K562 (cell line): ENCODE measurements at regions not wholly inside any gene's neighbourhood (a gene's known extent, or its start where the extent isn't known, plus 50 kb on each side); places are given as distances from the start of the nearest gene placed in this dataset.

Experiments
- ATAC-seq: fragments of 200-7000 bp; cut with Tn5 transposase; 3 replicates; pipeline ENCODE4 v1.9.1; 2020; ENCODE audit warnings: moderate library complexity
- BruUV-seq: library from RNA; stranded (reverse); fragments of 400-500 nt; replicated peaks from 2 replicates; lab custom pipeline; 2021; lab: Mats Ljungman, UMichigan
- CTCF ChIA-PET: fragments of 300-600 bp; formaldehyde crosslinking; extraction: SDS; loops from one replicate; lab custom pipeline; 2021; ENCODE audit warnings: low intra/inter-chr PET ratio; lab: Yijun Ruan, JAX
- POLR2A ChIA-PET: fragments of 300-600, 350-650 bp; sonication (Branson Sonifier 250); formaldehyde crosslinking; extraction: SDS; loops from one replicate; lab custom pipeline; 2021; ENCODE audit warnings: antibody characterized with exemption, inconsistent platforms; lab: Yijun Ruan, JAX
- DNase-seq, 4 experiments: peaks; one replicate each; pipeline versions ENCODE4 v3.0.0 to v3.0.0-alpha.2; 2011 to 2018; ENCODE audit warnings: low spot score in 3 of 4, mixed read lengths in 3 of 4; ENCODE audit errors: extremely low read depth in 1 of 4
- FAIRE-seq: peaks from 2 replicates; lab custom pipeline; 2011; peaks lifted over from hg19 to GRCh38; lab: Jason Lieb, UNC
- H2AFZ ChIP-seq: 2 replicates; pipeline ENCODE4 v1.6.0; 2011; ENCODE audit warnings: low read depth, low read length, control low read depth, inconsistent platforms
- H3K27ac ChIP-seq: fragments of 200-600 bp; 3 replicates; pipeline ENCODE4 v1.8.0; 2011; ENCODE audit warnings: low read depth, mild to moderate bottlenecking, control low read depth, inconsistent platforms, low read length, moderate library complexity, mixed read lengths; ENCODE audit errors: extremely low read depth
- H3K27me3 ChIP-seq, 2 experiments: fragments of 300-600 bp in 1 of 2; 2 replicates in 1 of 2; 3 replicates in 1 of 2; pipeline versions ENCODE4 v1.6.0 to v1.8.0; 2011; ENCODE audit warnings: inconsistent platforms in 2 of 2, low read length in 2 of 2, mild to moderate bottlenecking in 1 of 2, mixed read lengths in 1 of 2, moderate library complexity in 1 of 2; ENCODE audit not compliant: control insufficient read depth in 2 of 2, insufficient read depth in 2 of 2
- H3K36me3 ChIP-seq: fragments of 300-600 bp; 3 replicates; pipeline ENCODE4 v1.8.0; 2011; ENCODE audit warnings: mild to moderate bottlenecking, low read length, inconsistent platforms; ENCODE audit not compliant: control insufficient read depth, insufficient read depth
- H3K4me1 ChIP-seq, 2 experiments: fragments of 200-600 bp in 1 of 2; replicated peaks in 1 of 2; 2 replicates in 1 of 2; 3 replicates in 1 of 2; pipeline versions ENCODE4 v1.5.1 to v1.8.0; 2011; ENCODE audit warnings: inconsistent platforms in 2 of 2, low read length in 2 of 2, mild to moderate bottlenecking in 1 of 2, mixed read lengths in 1 of 2, moderate library complexity in 1 of 2; ENCODE audit not compliant: control insufficient read depth in 2 of 2, insufficient read depth in 2 of 2
- H3K4me2 ChIP-seq: 2 replicates; pipeline ENCODE4 v1.6.1; 2011; ENCODE audit warnings: low read length, control low read depth, inconsistent platforms, mixed read lengths; ENCODE audit not compliant: insufficient read depth
- H3K4me3 ChIP-seq: fragments of 200-600 bp; sonication (generic), shearing (Covaris generic); 2 replicates; pipeline ENCODE4 v1.5.1; 2016; ENCODE audit warnings: control low read depth, inconsistent platforms
- H3K79me2 ChIP-seq: fragments of 200-600 bp; 3 replicates; pipeline ENCODE4 v1.8.0; 2011; ENCODE audit warnings: low read length, inconsistent platforms; ENCODE audit not compliant: control insufficient read depth, insufficient read depth
- H3K9ac ChIP-seq, 2 experiments: 2 replicates each; pipeline versions ENCODE4 v1.6.0 to v1.6.1; 2011; ENCODE audit warnings: low read depth in 2 of 2, low read length in 2 of 2, control low read depth in 1 of 2, inconsistent platforms in 1 of 2, mild to moderate bottlenecking in 1 of 2, mixed read lengths in 1 of 2; ENCODE audit not compliant: insufficient read depth in 1 of 2
- H3K9me1 ChIP-seq: one replicate; pipeline ENCODE4 v1.6.0; 2011; ENCODE audit warnings: inconsistent platforms, mild to moderate bottlenecking, low read length, moderate library complexity; ENCODE audit not compliant: control insufficient read depth, insufficient read depth
- H3K9me3 ChIP-seq: replicated peaks from 2 replicates; pipeline ENCODE4 v1.5.1; 2011; ENCODE audit warnings: low read depth, low read length, inconsistent platforms; ENCODE audit not compliant: control insufficient read depth, insufficient read depth
- H4K20me1 ChIP-seq: replicated peaks from 2 replicates; pipeline ENCODE4 v1.6.1; 2011; ENCODE audit warnings: low read length, inconsistent platforms, mixed read lengths; ENCODE audit not compliant: control insufficient read depth, insufficient read depth
- CEBPB ChIP-seq: fragments of 450-650 bp; IDR thresholded peaks from 2 replicates; pipeline ENCODE4 v1.6.1; 2016; ENCODE audit warnings: missing genetic modification characterization, missing compliant biosample characterization
- CHCHD3 ChIP-seq: fragments of 250-450 bp; sonication (Bioruptor Pico); IDR thresholded peaks from 2 replicates; pipeline ENCODE4 v2.1.2; 2022; ENCODE audit warnings: mild to moderate bottlenecking
- CSDE1 ChIP-seq, 2 experiments: fragments of 450-650 bp; IDR thresholded peaks; 2 replicates each; pipeline ENCODE4 v1.6.1; 2016; ENCODE audit warnings: mild to moderate bottlenecking in 1 of 2
- FOXK2 ChIP-seq, 2 experiments: fragments of 450-650 bp; IDR thresholded peaks in 1 of 2; conservative IDR thresholded peaks in 1 of 2; 2 replicates each; pipeline ENCODE4 v1.6.1; 2016; ENCODE audit warnings: low read depth in 2 of 2, mild to moderate bottlenecking in 1 of 2
- GTF2B ChIP-seq: IDR thresholded peaks from 2 replicates; pipeline ENCODE4 v1.6.1; 2011; ENCODE audit not compliant: insufficient read length; ENCODE audit errors: extremely low read depth
- JUND ChIP-seq, 2 experiments: IDR thresholded peaks; 2 replicates in 1 of 2; 3 replicates in 1 of 2; pipeline ENCODE4 v1.6.1; 2011; ENCODE audit warnings: borderline replicate concordance in 2 of 2, low read depth in 2 of 2, low read length in 2 of 2, improper control_type of control experiment in 1 of 2, missing biosample characterization in 1 of 2, missing genetic modification characterization in 1 of 2, missing genetic modification reagents in 1 of 2
- MNT ChIP-seq, 2 experiments: fragments of 450-650 bp; conservative IDR thresholded peaks; 2 replicates each; pipeline ENCODE4 v1.6.1; 2017; ENCODE audit warnings: mild to moderate bottlenecking in 2 of 2, moderate library complexity in 2 of 2
- MXI1 ChIP-seq: IDR thresholded peaks from 2 replicates; pipeline ENCODE4 v1.6.1; 2011; ENCODE audit warnings: low read depth, mild to moderate bottlenecking, improper control_type of control experiment, low read length
- NFXL1 ChIP-seq: fragments of 450-650 bp; formaldehyde crosslinking; IDR thresholded peaks from 2 replicates; pipeline ENCODE4 v1.4.0; 2021; ENCODE audit warnings: mild to moderate bottlenecking
- NR4A1 ChIP-seq, 2 experiments: fragments of 250-450 bp in 1 of 2; fragments of 450-650 bp in 1 of 2; sonication (Bioruptor Pico) in 1 of 2; IDR thresholded peaks; 2 replicates each; pipeline versions ENCODE4 v1.4.0 to v1.6.1; 2016 to 2020; ENCODE audit warnings: mild to moderate bottlenecking in 2 of 2, missing compliant biosample characterization in 1 of 2, missing genetic modification characterization in 1 of 2, moderate library complexity in 1 of 2
- POLR3A ChIP-seq: IDR thresholded peaks from 2 replicates; pipeline ENCODE4 v1.6.1; 2011; ENCODE audit warnings: borderline replicate concordance, mild to moderate bottlenecking, moderate library complexity; ENCODE audit not compliant: insufficient read length, insufficient read depth; ENCODE audit errors: extremely low read depth
- SIN3A ChIP-seq, 2 experiments: fragments of 150-350 bp in 1 of 2; IDR thresholded peaks; 2 replicates each; pipeline ENCODE4 v1.6.1; 2011 to 2016; ENCODE audit warnings: borderline replicate concordance in 2 of 2, low read depth in 2 of 2, low read length in 2 of 2, mild to moderate bottlenecking in 2 of 2, moderate library complexity in 2 of 2; ENCODE audit not compliant: control insufficient read depth in 1 of 2
- SIRT6 ChIP-seq: IDR thresholded peaks from one replicate; pipeline ENCODE4 v1.6.1; 2012; ENCODE audit warnings: low read depth, mild to moderate bottlenecking, control low read depth, inconsistent platforms, low read length, moderate library complexity
- SMAD4 ChIP-seq: fragments of 250-450 bp; sonication (Bioruptor Pico); conservative IDR thresholded peaks from 2 replicates; pipeline ENCODE4 v1.8.0; 2021; ENCODE audit warnings: inconsistent platforms, mild to moderate bottlenecking, moderate library complexity
- SOX6 ChIP-seq: fragments of 450-650 bp; IDR thresholded peaks from 2 replicates; pipeline ENCODE4 v1.6.1; 2014; ENCODE audit warnings: mild to moderate bottlenecking
- ZNF133 ChIP-seq: fragments of 250-450 bp; sonication (Bioruptor Pico); IDR thresholded peaks from 2 replicates; pipeline ENCODE4 v1.4.0; 2020; ENCODE audit warnings: mild to moderate bottlenecking
- ZNF778 ChIP-seq: fragments of 450-650 bp; formaldehyde crosslinking; IDR thresholded peaks from 2 replicates; pipeline ENCODE4 v1.4.0; 2020; ENCODE audit warnings: mild to moderate bottlenecking, moderate library complexity
- WGBS: fragments of 100-300 bp; shearing (Covaris generic); methylation state at CpG from one replicate; pipeline ENCODE4 v1.1.6; 2016; ENCODE audit warnings: low coverage, mixed read lengths; ENCODE audit not compliant: insufficient coverage; ENCODE audit errors: missing lambda C conversion rate; 5-methylcytosine and 5-hydroxymethylcytosine counted together
- in situ Hi-C: fragments of 300-500 bp; cut with MboI; formaldehyde crosslinking; loops from 4 replicates; pipeline ENCODE4 v1.15.0; 2018; ENCODE audit warnings: inconsistent platforms, mixed read lengths
- intact Hi-C: fragments of 100-400 bp; cut with micrococcal nuclease; formaldehyde crosslinking; loops from 2 replicates; pipeline ENCODE4 v1.14.2; 2022
- TF ChIP-seq, protein P1 (sequence below), 2 experiments: IDR thresholded peaks in 1 of 2; conservative IDR thresholded peaks in 1 of 2; 2 replicates each; pipeline ENCODE4 v1.6.1; 2016; ENCODE audit warnings: low read depth in 2 of 2, mild to moderate bottlenecking in 1 of 2, missing compliant biosample characterization in 1 of 2, missing genetic modification characterization in 1 of 2, moderate library complexity in 1 of 2

DNA sequence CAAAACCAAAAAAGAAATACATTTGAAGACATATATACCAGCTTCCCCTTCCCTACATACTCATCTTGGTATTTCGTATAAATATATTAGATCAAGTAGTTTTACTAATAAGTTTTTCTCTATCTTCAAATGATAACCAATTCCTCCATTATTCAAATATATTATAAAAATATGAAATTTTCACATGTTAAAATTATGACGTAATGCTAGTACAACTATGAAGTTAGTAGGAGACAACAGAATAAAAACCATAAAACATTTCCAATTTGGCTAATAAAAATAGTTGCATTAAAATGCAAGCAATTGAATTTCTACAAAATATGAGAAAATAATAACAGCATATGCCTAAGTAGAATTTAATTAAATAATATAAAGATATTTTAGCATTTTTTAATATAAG lies 501.8 kb upstream of the SLITRK5 start:
- H3K4me2 ChIP-seq: no peak overlapping the region
- WGBS: 4% methylated on average over 2 of the region's 2 CpGs
- no peaks in the 10 kb centered on the region for H3K36me3 ChIP-seq
- in situ Hi-C loops (no loop called here), intact Hi-C loops (no loop called here)
- no peak overlapping the region for H3K9ac ChIP-seq
- H2AFZ ChIP-seq: no peak overlapping the region
- BruUV-seq: no TSS peak
- no peaks in the 10 kb centered on the region; a peak in 1 of 5 replicates for H3K4me1 ChIP-seq
- no peak for FAIRE-seq
- no peak overlapping the region for H3K27ac ChIP-seq
- H3K79me2 ChIP-seq: no peaks in the 10 kb centered on the region
- H3K9me1 ChIP-seq: no peaks in the 10 kb centered on the region
- H3K9me3 ChIP-seq: no peaks in the 10 kb centered on the region
- H3K4me3 ChIP-seq: no peak overlapping the region
- H3K27me3 ChIP-seq: no peaks in the 10 kb centered on the region
- DNase-seq: no peak
- H4K20me1 ChIP-seq: no peaks in the 10 kb centered on the region
- CTCF ChIA-PET: no interaction called here
- POLR2A ChIA-PET: no interaction called here
- no peak for ATAC-seq
- TF ChIP-seq ZNF778 (CRISPR knock-in tag): no peak
- no peak for TF ChIP-seq FOXK2 (conservative IDR thresholded peaks at IDR 0.05 in 1 of 2, IDR thresholded peaks at IDR 0.05 in 1 of 2; ENCODE audit: low read depth in 2 of 2)
- TF ChIP-seq SOX6: no peak
- TF ChIP-seq, protein P1, sequence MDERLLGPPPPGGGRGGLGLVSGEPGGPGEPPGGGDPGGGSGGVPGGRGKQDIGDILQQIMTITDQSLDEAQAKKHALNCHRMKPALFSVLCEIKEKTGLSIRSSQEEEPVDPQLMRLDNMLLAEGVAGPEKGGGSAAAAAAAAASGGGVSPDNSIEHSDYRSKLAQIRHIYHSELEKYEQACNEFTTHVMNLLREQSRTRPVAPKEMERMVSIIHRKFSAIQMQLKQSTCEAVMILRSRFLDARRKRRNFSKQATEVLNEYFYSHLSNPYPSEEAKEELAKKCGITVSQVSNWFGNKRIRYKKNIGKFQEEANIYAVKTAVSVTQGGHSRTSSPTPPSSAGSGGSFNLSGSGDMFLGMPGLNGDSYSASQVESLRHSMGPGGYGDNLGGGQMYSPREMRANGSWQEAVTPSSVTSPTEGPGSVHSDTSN (CRISPR knock-in tag; IDR thresholded peaks at IDR 0.05; ENCODE audit: low read depth): no peak
- TF ChIP-seq, protein P1 (tag; conservative IDR thresholded peaks at IDR 0.05; ENCODE audit: low read depth): no peak
- no peak for TF ChIP-seq MNT (conservative IDR thresholded peaks at IDR 0.05)
- no peak for TF ChIP-seq NFXL1 (CRISPR knock-in tag)
- TF ChIP-seq SMAD4: no peak
- TF ChIP-seq SIN3A (IDR thresholded peaks at IDR 0.05; ENCODE audit: borderline replicate concordance in 2 of 2, control insufficient read depth in 1 of 2, low read depth in 2 of 2, low read length in 2 of 2): no peak
- TF ChIP-seq CEBPB: no peak
- TF ChIP-seq JUND (IDR thresholded peaks at IDR 0.05; ENCODE audit: borderline replicate concordance, low read depth, low read length): no peak
- TF ChIP-seq JUND (tag; IDR thresholded peaks at IDR 0.05; ENCODE audit: borderline replicate concordance, low read depth, low read length): no peak
- no peak for TF ChIP-seq GTF2B
- no peak for TF ChIP-seq CHCHD3
- TF ChIP-seq CSDE1 (IDR thresholded peaks at IDR 0.05): no peak
- no peak for TF ChIP-seq MXI1
- no peak for TF ChIP-seq POLR3A
- TF ChIP-seq NR4A1 (CRISPR knock-in tag; IDR thresholded peaks at IDR 0.05): no peak
- TF ChIP-seq NR4A1 (tag; IDR thresholded peaks at IDR 0.05): no peak
- TF ChIP-seq SIRT6: no peak
- TF ChIP-seq ZNF133 (CRISPR knock-in tag): no peak
